ENCODE measurements at regions not wholly inside any gene's neighbourhood (a gene's known extent, or its start where the extent isn't known, plus 50 kb on each side); places are given as distances from the start of the nearest gene placed in this dataset.
"Not testable (repeated sequence)": the region's sequence is repeated elsewhere in the genome, so short reads cannot be mapped to it uniquely, and the experiment has no call there.

DNA sequence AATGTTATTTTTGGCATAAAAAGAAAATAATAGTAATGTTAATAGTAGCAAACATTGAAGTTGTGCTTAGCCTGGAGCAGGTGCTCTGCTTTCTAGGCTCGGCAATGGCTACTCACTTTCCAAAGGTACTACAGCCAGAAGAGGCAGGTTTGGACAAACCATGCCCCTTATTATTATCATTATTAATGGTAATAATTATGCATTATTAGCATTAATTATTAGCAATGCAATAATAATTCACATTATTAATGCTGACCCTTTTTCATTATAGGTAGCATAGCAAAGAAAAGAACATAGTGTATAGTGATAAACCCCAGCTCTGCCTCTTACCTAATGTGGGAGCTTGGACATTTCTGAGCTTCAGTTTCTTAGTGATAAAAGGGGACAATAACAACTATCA is 171.4 kb downstream of the EDEM1 start:
- no peak for DNase-seq

DNA sequence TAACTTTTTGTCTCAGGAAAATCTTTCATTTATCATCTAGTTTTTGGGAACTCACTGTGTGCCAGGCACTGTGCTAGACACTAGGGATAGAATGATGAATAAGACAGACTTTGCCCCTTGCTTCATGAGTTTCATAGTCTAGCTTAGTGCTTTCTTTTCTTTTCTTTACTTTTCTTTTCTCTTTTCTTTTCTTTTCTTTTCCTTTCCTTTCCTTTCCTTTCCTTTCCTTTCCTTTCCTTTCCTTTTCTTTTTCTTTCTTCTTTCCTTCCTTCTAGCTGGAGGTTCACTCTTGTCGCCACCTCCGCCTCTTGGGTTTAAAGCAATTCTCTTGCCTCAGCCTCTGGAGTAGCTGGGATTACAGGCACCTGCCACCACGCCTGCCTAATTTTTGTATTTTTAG is 172.9 kb downstream of the EDEM1 start:
- DNase-seq = no peak

DNA sequence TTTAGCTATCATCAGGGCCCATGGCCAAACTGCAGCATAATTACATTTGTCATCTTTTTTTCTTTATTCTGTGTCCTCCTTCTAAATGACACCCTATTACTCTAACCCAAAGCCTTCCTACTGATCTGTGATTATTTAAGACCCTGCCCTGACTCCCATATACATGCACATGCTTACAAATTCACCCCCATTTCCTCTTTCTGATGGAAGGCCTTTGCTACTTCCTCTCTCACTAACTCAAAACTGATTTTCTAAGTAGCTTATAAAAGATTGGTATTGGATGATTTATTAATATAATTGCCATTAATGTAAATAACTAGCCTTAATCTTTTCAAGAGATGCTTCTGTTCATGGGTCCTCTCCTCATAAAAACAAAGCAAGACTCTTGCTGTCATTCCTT is 179.2 kb downstream of the EDEM1 start:
- DNase-seq = peak in 1 of 2 experiments; percentile 18

DNA sequence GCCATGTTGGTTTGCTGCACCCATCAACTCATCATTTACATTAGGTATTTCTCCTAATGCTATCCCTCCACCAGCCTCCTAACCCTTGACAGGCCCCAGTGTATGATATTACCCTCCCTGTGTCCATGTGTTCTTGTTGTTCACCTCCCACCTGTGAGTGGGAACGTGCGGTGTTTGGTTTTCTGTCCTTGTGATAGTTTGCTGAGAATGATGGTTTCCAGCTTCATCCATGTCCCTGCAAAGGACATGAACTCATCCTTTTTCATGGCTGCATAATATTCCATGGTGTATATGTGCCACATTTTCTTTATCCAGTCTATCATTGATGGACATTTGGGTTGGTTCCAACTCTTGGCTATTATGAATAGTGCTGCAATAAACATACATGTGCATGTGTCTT is 184.0 kb downstream of the EDEM1 start:
- not testable (repeated sequence) for DNase-seq

DNA sequence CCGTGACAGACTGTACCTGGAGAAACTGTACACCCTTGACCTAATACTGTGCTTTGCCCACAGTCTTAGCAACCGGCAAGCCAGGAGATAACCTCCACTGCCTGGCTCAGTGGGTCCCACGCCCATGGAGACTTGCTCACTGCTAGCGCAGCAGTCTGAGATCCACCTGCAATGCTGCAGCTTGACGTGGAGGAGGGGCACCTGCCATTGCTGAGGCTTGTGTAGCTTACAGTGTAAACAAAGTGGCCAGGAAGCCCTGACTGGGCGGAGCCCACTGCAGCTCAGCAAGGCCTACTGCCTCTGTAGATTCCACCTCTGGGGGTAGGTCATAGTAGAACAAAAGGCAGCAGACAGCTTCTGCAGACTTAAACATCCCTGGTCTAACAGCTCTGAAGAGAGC is 189.3 kb downstream of the EDEM1 start:
- DNase-seq = no peak

DNA sequence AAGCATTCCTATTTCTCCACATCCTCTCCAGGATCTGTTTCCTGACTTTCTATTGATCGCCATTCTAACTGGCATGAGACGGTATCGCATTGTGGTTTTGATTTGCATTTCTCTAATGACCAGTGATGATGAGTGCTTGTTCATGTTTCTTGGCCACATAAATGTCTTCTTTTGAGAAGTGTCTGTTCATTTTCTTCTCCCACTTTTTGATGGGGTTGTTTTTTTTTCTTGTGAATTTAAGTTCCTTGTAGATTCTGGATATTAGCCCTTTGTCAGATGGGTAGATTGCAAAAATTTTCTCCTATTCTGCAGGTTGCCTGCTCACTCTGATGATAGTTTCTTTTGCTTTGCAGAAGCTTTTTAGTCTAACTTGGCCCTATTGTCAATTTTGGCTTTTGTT is 191.8 kb downstream of the EDEM1 start:
- not testable (repeated sequence) for DNase-seq

DNA sequence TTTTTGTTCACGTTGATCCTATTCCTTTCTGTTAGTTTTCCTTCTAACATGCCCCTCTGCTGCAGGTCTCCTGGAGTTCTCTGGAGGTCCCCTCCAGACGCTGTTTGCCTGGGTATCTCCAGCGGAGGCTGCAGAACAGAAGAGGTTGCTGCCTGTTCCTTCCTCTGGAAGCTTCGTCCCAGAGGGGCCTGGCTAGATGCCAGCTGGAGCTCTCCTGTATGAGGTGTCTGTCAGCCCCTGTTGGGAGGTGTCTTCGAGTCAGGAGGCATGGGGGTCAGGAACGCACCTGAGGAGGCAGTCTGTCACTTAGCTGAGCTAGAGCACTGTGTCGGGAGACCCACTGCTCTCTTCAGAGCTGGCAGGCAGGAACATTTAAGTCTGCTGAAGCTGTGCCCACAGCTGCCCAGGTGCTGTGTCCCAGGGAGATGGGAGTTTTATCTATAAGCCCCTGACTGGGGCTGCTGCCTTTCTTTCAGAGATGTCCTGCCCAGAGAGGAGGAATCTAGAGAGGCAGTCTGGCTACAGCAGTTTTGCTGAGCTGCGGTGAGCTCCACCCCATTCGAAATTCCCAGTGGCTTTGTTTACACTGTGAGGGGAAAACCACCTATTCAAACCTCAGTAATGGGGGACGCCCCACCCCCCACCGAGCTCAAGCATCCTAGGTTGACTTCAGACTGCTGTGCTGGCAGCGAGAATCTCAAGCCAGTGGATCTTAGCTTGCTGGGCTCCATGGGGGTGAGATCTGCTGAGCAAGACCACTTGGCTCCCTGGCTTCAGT is 196.2 kb downstream of the EDEM1 start:
- not testable (repeated sequence) for DNase-seq

DNA sequence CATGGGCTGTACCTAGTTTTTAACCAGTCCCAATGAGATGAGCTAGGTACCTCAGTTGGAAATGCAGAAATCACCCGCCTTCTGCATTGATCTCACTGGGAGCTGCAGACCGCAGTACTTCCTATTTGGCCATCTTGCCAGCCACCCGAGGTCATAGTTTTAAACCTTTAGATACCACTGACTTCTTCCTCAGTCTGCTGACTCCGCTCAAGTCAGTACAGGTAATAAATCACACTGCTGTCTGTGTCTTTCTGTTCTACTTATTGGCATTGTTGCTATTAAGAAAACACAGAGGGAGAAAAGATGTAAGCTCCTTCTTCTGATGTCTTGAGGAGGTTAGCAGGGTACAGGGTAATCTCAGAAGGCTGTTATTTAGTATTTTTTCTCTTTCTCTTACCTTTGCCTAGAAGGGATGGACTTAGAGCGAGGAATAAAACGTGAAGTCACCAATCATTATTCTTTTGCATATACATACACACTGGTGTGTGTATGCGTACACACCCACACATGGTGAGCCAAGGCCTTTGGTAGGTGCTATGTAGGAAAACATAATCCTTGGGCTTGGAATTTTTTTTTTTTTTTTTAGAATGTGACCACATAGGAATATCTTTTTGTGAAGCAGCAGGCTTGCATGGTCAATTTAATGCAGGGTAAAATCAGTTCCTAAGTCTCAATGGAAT is 197.2 kb downstream of the EDEM1 start:
- no peak for DNase-seq

DNA sequence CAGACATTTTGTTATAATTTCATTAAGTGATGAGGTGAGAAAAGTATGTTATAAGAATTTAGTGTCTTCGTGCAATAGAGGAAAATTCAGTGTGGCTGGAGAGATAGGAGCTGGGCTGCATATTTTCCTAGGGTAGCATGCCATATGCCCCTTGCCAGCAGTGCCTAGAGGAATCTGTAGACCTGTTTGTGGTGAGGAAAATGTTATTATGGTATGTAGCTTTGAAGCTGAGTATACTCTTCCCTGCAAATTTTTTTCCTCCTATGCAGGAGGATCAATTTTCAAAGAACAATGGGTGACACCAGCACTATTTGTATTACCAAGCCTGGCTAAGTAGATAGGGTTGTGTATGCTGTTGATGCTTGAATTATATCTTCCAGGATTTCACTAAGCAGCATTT is 200.6 kb downstream of the EDEM1 start:
- no peak for DNase-seq

DNA sequence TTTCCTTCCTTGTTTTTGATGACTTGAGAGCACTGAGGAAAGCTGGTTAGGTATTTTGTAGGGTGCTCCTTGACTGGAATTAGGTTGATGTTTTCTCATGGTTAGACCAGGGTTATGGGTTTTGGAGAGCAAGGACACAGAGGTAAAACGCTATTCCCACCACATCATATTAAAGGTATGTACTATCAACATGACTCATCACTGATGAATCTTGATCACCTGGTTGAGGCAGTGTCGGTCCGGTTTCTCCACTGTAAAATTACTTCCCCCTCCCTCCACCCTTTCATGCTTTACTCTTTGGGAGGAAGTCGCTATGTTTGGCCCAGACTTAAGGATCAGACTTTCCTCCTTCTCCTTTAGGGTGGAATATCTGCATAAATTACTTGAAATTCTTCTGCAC is 201.6 kb downstream of the EDEM1 start:
- DNase-seq = no peak

DNA sequence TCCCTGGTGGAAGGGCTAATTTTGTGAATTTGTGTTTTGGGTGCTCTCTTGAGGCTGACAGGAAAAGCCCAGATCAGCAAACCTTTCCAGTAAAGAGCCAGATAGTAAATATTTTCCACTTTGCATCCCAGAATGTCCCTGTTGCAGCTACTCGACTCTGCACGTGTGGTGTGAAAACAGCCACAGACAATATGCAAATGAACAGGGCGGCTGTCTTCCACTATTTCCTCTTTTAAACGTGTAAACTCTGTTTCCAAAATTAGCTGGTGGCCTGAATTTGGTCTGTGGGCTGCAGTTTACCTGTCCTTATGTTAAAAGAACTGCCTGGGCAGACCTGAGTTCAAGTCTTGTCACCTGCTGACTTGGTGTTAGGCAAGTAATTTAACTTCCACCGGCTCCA is 202.7 kb downstream of the EDEM1 start:
- no peak for DNase-seq

DNA sequence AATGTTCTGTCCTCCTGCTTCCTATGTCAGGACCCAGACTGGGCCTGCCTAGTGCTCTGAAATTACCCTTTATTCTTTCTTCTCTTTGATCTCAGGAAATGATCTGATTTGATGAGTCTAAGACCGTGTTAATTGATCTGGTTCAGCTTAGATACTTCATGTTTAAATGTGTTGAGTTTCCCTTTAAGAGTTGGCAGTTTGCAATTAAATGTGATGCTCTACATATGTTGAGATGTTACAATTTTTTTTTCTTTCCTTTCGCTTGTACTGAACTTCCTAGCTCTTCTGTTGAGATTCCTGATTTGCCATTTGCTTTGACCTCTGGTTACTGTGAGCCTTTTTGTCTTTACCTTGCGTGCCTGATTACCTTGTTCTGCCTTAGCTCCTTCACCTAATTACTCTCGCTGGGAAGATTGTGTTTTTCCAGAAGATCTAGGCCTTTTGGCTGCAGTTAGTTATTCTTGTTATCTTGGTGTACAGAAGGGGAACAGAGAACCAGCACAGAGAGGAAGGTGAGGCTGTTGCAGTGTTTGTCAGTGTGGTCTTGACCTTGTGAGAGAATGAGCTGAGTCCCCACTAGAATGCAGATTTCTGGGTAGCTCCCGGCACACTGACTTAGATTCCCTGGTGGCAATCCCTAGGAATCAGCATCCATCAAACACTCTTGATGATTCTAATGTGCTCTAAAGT is 203.6 kb downstream of the EDEM1 start:
- no peak for DNase-seq

DNA sequence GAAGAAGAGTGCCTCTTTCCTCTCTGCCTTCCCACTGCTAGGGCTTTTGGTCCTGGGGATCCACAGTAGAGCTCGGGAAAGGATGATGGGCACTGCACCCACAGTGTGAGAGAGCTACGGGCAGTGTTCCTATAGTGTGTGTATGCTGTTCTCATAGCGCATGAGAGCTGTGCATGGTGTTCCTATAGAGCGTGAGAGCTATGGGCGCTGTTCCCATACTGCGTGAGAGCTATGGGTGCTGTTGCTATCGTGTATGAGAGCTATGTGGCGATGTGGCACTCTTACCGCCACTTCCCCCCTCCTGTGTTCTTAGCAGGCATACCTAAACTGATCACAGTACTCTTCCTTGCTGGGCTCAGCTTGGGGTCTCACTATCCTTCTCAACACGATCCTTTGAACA is 213.5 kb downstream of the EDEM1 start:
- no peak for DNase-seq

DNA sequence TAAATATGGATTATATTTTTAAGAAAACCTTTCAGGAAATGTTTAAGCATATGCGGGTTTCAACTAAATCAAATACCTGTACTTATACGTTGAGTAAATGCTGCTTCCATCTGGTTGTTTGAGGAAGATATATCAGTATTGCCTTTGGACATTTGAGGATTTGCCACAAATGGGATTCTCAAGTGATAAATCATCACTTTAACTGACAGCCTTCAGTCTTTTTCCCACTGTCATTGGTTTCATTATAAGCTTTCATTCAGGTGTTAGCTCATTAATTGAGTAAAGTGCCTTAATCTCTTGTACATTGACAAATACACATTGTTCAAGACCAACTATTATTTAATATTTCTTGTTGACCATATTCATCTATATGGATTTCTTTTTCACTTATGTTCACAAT is 217.2 kb downstream of the EDEM1 start:
- no peak for DNase-seq

DNA sequence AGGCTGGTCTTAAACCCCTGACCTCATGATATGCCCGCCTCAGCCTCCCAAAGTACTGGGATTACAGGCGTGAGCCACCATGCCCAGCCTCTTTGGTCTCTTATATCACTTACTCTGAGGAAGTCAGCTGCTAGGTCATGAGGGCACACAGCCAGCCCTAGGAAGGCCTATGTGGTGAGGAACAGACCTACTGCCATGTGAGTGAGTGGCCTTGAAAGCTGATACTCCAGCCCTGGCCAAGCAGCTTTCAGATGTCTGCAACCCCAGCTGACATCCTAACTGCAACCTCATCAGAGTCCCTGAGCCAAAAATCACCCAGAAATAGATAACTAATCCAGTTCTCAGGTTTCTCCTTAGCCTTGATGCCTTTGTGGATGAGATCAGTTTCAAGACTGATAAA is 224.3 kb downstream of the EDEM1 start:
- no peak for DNase-seq

DNA sequence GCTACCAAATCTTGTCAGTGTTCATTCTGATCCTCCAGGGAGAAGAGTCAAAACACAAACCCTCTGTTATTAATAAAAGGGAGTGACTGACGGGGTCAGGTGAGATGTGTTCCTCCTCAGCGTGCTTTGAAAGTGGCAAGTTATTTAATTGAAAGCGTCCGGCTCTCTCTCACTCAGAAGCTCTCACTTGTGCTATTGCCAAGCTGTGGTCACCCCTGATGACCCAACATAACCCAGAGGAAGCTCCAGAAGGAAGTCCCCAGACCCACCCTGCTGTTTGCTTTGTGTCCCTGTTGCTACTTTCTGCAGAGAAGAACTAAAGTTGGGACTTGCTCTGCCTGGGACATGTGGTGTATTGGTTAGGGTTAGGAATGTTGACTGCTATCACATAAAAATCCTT is 235.6 kb downstream of the EDEM1 start:
- no peak for DNase-seq

DNA sequence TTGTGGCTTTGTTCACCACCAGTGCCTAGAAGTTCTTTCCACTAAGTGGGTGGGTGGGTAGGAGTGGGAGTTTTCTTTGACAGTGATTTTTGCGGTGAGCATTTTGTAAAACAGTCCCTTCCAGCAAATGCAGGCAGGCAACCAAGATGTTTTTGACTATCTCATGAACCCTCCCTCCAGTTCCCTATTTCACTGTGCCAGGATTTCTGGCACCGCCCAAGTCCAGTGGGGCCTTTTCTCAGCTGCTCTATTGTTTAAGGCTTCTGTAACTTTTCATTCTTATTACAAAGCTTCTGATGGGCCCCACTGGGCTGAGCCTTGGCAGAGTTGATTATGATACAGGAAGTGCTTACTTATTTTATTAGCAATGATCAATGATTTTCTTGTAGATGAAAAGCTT is 236.0 kb downstream of the EDEM1 start:
- no peak for DNase-seq

DNA sequence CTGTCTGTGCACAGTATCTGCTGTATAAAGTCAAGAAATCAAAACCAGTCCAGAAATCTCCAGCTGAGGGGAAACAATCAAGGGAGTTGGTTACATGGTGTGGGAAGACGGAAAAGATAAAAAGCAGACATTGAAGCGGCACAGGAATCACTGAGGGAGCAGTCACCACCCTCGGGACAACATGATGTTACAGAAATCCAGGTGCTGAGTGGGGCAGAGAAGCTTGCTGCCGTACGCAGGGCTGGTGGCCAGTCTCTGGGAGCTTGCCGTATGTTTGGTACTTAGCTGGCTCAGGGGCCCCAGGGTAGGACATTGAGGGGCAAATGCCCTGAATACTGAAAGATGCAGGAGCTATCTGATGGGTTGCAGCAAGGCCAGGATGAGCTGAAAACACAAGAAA is 237.9 kb downstream of the EDEM1 start:
- DNase-seq = no peak

DNA sequence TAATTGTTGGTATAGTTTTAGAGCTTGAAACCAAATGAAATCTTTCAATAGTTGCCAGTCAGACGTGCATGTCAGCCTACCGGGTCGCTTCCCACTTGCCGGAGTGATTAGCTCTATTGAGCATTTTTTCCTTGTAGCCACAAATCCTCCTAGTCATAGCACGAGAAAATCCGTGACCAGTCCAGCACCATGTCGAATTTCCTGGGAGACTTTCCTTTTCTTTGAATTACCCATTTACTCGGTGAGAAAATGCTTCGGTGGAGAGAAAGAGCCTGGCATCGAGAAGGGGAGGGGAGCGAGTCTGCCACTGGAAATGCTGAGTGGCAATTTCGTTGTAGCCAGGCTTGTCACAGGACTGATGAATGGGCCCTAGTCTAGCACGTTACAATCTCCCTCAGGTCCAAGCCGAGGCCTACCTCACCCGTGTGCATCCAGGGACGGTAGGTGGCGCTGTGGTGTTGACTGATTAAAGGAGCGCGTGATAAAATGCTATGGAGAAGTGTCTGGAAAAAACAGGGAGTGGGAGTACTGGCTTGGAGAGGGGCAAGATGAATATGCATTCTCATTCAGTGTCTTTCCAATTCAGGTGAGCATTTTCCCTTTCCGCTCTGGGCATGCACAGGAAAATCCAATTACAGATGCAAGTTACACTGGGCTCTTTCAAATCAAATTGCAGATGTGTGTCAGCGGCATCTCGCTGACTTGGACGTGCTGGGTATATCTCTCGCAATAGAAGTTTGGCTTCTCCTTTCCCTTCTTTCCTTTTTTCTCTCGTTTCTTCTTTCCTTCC is 238.8 kb downstream of the EDEM1 start:
- DNase-seq = peak; percentile 74 to 91

DNA sequence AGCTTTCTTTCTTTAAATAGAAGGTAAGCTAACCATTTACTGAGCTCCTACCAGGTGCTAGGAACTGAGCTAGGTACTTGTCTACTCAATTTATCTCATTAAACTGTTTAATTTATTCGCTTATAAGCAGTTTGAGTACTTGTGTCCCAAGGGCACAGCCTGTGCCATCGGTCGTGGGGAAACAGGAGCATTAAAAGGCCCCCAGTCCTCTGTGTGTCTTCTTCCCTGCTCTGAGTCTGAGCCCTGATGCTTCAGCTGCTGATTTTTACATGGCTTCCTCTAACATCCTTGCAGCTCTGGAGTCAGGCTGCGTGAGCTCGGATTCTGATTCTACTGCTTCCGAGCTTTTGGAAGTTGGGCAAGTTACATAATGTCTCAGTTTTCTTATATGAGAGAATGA is 239.5 kb downstream of the EDEM1 start:
- no peak for DNase-seq

DNA sequence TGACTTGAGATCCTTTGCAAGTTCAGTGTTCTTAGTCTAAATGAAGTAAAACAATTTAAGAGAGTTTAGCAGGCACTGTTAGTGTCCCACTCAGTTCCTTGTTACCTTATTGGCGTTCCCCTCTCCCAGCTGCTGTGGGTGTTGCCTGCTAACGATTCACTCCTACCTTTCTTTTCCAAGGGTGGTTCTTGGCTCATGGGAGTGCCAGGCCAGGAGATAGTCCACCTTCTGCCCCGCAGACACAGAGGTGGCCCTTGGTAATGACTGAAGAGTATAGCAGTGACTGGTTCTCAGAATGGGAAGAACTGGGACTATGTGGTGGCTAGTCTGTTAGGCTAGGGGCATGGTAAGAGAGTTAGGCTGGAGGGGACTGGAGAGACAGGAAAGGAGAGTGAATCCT is 240.4 kb downstream of the EDEM1 start:
- no peak for DNase-seq

DNA sequence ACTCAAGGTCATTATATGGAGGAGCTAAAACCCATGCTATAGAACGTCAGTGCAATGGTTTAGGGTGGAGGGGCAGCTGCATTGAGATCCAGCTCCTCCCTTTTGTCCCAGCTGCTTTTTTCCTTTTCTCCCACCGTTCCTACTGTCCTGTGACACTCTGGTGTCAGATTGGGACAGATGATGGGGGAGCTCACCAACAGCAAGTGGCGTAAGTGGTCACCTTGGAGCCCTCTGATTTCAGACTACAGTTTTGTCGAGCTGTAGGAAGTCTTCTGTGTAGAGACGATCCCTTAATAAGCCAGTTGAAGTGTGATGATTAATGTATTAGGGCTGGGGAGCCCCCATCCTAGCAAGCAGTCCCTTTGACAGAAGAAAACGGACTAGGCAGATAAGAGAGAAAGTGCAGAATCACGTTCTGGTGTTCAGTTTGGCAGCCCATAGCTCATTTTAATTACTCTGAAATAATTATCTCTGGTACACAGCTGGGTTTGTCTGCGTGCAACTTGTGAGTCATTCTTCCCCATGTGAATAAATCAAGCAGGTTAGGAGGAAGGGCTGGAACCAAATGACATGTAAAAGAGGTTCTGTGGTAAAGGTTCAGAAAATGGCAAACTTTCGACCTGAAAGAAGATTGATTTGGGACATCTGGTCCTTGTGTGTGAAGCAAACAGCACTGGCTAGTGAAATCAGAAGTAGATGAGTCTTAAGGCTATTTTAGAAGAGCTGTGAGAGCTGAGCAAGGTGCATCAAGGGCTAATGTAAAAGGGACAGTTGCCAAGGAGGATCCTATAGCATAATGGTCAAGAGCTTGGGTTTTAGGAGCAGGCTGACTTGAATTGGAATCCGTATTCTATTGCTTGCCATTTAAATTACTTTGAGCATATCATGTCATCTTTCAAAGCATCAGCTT is 241.4 kb downstream of the EDEM1 start:
- no peak for DNase-seq

All from Kasumi-1 (cell line).